ENCODE measurements at regions not wholly inside any gene's neighbourhood (a gene's known extent, or its start where the extent isn't known, plus 50 kb on each side); places are given as distances from the start of the nearest gene placed in this dataset.

DNA sequence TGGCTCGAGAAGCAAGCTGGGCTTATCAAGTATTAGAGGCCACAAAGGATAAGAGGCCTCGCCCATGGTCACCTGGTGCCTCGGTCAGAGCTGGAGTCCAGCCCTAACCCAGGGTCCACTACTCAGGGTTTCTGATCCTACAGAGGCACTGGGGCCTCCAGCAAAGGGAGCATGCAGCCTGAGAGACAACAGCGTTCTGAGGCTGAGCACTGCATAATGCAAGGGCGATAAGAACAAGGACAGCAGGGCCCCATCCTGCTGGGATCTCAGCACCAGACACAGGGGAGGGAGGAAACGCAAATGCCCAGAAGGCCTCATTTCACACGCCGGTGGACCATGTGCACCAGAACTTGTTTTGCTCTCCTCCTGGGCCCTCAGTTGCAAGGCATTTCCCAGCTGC lies 63.0 kb downstream of the C5orf15 start:
- DNase-seq = no peak

DNA sequence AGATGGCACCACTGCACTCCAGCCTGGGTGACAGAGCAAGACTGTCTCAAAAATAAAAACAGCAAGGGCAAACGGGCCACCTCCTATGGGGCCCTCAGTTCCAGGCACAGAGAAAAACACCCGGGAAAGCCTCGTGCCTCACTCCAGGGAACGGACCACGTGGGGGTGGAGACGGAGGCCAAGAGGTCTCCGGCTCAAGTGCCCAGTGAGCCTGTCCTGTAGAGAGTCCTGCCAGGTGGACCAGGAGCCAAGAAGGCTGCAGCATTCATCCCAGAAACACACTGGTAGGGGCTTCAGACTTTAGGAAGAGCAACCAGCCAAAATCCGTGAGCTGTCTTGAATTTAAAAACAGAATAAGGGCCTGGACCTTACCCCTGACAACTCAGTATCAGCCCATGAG lies 63.8 kb downstream of the C5orf15 start:
- DNase-seq = no peak

DNA sequence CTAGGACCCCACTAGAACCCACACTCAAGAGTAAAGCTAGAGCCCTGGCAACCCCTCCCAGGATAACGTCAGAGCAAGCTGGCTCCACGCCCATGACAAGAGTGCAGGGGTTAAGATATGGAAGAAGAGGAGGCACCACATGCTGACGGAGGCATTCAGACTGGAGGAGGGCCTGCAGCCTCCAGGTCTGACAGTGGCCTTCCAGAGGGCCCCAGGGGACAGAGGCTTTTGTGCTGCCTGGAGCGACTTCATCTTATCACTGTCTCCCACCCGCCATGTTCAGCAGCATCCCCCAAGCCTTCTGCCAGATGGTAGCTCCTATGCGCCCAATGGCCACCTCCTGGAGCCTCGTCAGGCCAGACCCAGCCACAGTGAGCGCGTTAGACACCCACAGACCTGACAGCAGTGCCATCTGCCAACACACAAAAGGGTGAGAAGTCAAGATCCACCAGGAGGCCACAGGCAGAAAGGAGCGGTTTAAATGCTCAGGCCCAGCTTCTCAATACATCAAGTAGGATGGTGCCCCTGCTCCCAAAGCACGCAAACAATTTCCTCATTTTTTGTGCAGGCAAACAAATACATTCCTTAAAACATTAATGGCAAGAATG lies 65.8 kb downstream of the C5orf15 start:
- DNase-seq = no peak

GRCh38 chr5:133900534-133901270 lies 67.7 kb downstream of the C5orf15 start:
- no peak for DNase-seq

DNA sequence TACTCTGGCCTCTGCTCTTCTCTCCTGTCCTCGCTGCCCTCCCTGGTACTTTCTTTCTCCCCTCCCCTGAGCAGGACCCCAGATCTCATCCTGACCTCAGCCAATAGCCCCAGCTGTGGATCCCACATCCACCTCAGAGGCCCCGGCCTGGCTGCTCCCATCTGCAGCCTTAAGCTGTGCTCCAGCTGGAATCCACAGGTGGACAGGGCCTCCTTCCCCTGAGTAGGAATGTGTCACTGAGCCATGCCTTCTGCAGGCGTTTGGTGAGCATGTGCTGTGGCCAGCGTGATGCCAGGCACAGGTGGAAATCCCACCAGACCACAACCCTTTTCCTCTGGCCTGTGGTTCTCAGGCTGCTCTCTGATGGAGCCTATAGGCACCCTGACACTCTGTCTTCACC lies 68.9 kb downstream of the C5orf15 start:
- DNase-seq = no peak

DNA sequence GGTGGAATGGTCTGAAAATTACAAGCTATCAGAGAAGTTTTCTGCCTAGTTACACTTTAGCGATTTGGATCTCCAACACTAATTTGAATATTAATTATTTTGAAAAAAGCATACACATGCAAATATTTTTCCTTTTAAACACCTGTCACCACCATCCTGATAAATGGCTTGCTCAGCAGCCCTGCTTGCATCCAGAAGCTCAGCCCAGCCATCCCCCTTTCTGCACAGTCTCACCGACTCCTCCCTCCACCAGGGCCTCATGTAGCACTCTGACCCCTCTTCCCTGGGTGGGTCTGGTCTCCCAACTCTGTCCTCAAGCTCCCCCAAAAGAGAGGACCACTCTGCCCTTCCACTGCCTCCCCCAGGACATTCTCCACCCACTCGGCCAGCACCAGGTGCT lies 70.0 kb downstream of the C5orf15 start:
- DNase-seq = no peak

DNA sequence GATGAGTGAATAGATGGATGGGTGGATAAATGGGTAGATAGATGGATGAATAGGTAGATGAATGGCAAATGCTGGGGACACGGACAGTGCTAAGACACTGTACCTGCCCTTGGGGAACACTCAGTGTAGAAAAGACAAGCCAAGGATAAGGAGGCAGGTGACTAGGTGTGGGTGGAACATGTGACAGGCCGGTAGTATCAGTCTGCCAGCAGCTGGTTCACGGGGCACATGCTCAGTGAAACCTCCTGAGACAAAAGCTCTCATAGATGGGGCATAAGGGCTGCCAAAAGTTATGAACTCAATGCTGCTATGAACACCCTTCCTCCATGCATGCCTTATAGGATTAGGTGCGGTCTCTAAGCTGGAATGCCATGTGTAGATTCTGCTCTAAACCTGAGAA lies 71.0 kb downstream of the C5orf15 start:
- no peak for DNase-seq

GRCh38 chr5:133896873-133897272 lies 71.6 kb downstream of the C5orf15 start:
- DNase-seq = no peak

DNA sequence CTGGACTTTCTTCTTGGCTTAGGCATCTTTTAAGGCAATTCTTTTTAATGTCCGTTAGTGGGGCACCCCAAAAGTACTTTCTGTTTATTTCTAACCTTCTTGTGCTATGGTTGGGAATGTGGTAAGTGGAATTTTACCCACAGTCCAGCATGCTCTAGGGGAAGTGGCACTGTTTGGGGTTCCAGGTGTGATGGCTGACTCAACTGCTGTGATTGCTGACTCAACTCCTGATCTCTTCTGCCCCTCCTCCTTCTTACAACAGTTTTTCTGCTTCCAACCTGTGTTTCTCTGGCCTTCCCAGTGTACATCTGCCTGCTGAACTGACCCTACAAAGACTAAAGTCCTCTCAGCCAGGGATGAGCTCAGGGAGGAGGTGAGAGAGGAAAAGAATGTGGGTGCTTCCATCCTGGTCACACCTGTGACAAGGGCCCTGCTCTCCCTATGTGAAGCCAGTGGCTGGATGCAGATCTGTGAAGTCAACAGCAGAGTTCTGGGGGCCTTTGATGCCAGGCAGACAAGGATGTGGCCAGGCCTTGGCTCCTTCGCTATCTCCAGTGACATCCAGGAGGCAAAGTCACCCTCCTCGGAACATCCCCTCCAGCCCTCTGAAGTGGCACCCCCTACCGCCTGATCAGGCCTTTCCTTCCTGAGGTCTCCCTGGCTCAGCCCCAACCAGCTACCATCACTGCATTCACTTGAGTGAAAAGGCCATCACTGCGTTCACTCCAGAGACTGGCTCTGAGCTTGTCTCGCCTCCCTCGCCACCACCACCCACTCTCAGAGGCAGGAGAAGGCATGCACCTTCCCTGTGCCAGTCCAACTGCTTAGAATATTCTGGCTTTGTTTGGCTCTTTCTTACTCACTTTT lies 72.2 kb downstream of the C5orf15 start:
- no peak for DNase-seq

- DNase-seq = no peak
These were observed 74.3 kb downstream of the C5orf15 start for GRCh38 chr5:133894143-133894542.

DNA sequence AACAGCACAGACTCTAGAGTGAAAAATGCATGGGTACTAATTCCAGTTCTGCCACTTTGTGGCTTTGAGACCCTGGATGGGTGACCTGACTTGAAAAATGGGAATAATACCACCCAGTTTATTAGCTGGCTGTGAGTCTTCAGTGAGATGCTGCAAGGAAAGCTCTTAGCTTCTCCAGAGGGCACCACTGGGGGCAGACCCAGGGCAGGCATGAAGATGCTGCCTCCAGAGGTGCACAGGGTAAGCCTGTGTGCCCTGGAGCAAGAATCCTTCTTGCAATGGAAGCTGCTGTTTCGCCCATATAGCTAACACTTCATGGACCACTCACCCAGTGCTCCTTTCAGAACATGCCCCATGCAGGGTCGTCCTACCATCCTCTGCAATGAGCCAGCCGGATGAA lies 75.7 kb downstream of the C5orf15 start:
- DNase-seq = no peak

DNA sequence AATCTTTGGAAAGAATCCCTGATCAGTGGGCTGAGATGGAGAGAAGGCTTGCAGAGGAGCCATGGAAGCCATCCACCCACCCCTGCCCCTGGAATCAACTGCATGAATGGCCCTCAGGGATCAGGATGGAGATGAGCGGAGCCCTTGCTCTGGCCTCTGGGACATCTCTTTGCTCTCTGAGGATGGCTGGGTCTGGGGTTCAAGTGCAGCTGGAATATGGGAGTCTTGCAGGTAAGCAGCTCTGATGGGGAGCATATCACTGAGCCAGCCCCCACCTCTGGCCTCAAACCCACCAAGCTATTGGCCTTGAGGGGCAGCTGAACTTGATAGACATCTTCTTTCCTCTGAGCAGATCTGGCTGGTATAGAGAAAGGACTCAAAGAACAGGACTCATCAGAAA lies 76.1 kb downstream of the C5orf15 start:
- no peak for DNase-seq

GRCh38 chr5:133891390-133891789 lies 77.0 kb downstream of the C5orf15 start:
- no peak for DNase-seq

- DNase-seq = no peak
These were observed 77.6 kb downstream of the C5orf15 start for GRCh38 chr5:133890776-133891280.

- DNase-seq = no peak
These were observed 78.1 kb downstream of the C5orf15 start for GRCh38 chr5:133890314-133890713.

DNA sequence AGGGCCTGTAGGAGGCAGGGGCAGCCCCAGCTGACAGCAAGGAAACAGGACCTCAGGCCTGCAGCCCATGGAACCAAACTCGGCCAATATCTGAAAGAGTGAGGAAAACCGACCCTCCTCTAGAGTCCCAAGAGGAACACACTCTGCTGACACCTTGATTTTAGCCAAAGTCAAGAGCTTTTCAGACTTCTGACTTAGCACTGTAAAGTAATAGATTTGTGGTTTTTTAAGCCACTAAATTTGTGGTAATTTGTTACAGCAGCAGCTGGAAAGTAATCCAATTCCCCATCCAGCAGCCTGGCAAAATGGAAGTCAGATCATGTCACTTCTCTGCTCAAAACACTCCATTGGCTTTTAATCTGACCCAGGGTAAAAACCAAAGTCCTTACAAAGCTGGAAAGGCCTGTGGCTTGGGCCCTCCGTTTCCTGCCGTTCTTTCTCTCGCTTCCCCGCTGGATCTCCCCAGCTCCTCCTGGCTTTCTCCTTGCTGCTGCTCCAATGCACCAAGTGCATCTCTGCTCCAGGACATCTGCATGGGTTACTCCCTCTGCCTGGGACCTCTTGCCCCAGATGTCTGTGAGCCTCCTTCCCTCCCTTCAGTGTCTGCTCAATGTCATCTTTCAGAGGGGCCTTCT lies 79.0 kb downstream of the C5orf15 start:
- DNase-seq = no peak

DNA sequence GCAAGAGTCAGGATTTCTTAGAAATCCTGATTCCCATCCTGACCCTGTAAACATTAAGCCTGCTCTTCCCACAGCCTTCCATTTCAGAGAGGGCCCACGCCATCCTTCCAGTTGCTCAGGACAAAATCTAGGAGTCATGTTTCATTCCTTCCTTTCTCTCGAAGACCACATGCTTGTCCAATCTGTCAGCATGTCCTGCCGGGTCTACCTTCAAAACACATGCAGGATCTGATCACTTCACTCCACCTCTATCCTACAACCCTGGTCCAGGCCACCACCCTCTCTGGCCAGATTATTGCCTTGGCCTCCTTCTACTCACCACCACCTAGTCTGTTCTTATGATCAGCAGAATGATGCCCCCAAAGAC lies 79.8 kb downstream of the C5orf15 start:
- no peak for DNase-seq

DNA sequence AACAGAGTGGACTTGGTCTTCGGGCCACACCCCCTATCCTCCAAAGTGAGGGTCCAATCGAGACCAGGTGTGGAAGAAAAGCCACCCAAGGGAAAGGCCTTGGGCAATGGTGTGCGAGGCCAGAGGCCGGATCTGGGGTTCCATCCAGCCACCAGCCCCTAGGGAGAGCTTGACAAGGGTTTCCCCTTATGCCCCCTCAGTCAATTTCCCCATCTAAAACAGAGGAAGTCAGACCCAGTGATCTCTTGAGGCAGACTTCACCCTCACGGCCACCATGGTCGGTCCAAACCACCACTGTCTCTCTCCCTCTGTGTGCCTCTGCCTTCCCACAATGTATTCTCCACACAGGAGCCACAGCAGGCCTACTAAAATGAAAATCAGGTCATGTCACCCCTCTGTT lies 82.9 kb downstream of the C5orf15 start:
- DNase-seq = no peak

- DNase-seq = no peak
These were observed 83.7 kb downstream of the C5orf15 start for GRCh38 chr5:133884569-133885311.

GRCh38 chr5:133883916-133884315 lies 84.5 kb downstream of the C5orf15 start:
- DNase-seq = no peak

DNA sequence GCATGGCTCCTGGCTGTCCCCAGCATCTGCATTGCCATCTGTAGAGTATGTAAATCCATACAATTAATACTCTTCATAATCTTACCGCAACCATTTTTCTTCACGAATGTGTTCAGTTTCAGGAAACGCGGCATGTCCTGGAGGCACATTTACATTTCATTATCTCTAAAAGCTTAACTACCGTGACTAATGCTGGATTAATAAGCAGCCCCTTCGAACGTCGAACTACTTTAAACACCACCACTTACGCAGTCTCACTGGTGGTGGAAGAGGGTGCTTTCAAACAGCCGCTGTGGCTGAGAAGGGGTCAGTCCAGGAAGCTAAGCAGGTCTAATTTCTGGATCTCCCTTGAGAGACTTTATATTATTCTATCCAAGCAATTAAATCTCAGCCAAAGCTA lies 85.6 kb downstream of the C5orf15 start:
- no peak for DNase-seq

DNA sequence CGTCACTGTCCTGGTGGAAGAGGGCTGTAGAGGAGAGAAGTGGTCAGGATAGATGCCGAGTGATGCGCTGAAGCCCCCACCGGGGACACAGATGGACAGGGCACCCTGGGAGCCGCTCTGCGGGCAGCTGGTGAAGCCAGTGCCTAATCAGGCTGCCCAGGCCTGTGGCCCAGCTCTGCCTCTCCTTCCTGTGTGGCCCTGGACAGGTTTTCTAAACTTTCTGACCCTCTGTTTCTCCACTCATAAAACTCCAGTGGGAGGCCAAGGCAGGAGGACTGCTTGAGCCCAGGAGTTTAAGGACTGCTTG lies 86.1 kb downstream of the C5orf15 start:
- no peak for DNase-seq

Data from retina (tissue), 1 donor.